ENCODE measurements at regions not wholly inside any gene's neighbourhood (a gene's known extent, or its start where the extent isn't known, plus 50 kb on each side); places are given as distances from the start of the nearest gene placed in this dataset.

- H3K36me3 ChIP-seq = no peaks in the 10 kb centered on the region
- no peak overlapping the region for H3K4me3 ChIP-seq
- no peaks in the 10 kb centered on the region for H3K9me3 ChIP-seq (replicated peaks)
- H3K27me3 ChIP-seq (ENCODE audit: low read depth) = no peaks in the 10 kb centered on the region
- DNase-seq = no peak
- H3K27ac ChIP-seq (replicated peaks) = no peak overlapping the region
- intact Hi-C loops (cut with micrococcal nuclease) = no loop called here
- TF ChIP-seq CTCF (IDR thresholded peaks at IDR 0.05; ENCODE audit: borderline replicate concordance) = no peak
- no peaks in the 10 kb centered on the region for H3K4me1 ChIP-seq
These were observed 279.2 kb upstream of the CNR1 start for GRCh38 chr6:88445188-88445965.

- Histone ChIP-seq H3K9me3 (replicated peaks) (no peaks in the 10 kb centered on the region), H3K27ac (replicated peaks) (no peak overlapping the region), H3K4me3 (no peak overlapping the region), H3K27me3 (ENCODE audit: low read depth) (no peaks in the 10 kb centered on the region), H3K36me3 (no peaks in the 10 kb centered on the region), H3K4me1 (no peaks in the 10 kb centered on the region)
- TF ChIP-seq CTCF (IDR thresholded peaks at IDR 0.05; ENCODE audit: borderline replicate concordance) = no peak
- DNase-seq = no peak
- intact Hi-C loops (cut with micrococcal nuclease) = no loop called here
These were observed 277.4 kb upstream of the CNR1 start for GRCh38 chr6:88443554-88443953.

- H3K27ac ChIP-seq (replicated peaks) = no peak overlapping the region
- no peaks in the 10 kb centered on the region for H3K36me3 ChIP-seq
- H3K9me3 ChIP-seq (replicated peaks) = no peaks in the 10 kb centered on the region
- intact Hi-C loops (cut with micrococcal nuclease) = no loop called here
- TF ChIP-seq CTCF (IDR thresholded peaks at IDR 0.05; ENCODE audit: borderline replicate concordance) = no peak
- no peaks in the 10 kb centered on the region for H3K27me3 ChIP-seq (ENCODE audit: low read depth)
- no peaks in the 10 kb centered on the region for H3K4me1 ChIP-seq
- no peak for DNase-seq
- no peak overlapping the region for H3K4me3 ChIP-seq
These were observed 276.6 kb upstream of the CNR1 start for GRCh38 chr6:88442737-88443136.

GRCh38 chr6:88441346-88441745 is 275.2 kb upstream of the CNR1 start:
- Histone ChIP-seq H3K27ac (replicated peaks) (no peak overlapping the region), H3K36me3 (no peaks in the 10 kb centered on the region), H3K27me3 (ENCODE audit: low read depth) (no peaks in the 10 kb centered on the region), H3K9me3 (replicated peaks) (no peaks in the 10 kb centered on the region), H3K4me1 (no peaks in the 10 kb centered on the region), H3K4me3 (no peak overlapping the region)
- no peak for DNase-seq
- TF ChIP-seq CTCF (IDR thresholded peaks at IDR 0.05; ENCODE audit: borderline replicate concordance) = no peak
- intact Hi-C loops (cut with micrococcal nuclease) = no loop called here

- Histone ChIP-seq H3K4me1 (no peaks in the 10 kb centered on the region), H3K9me3 (replicated peaks) (no peaks in the 10 kb centered on the region), H3K27me3 (ENCODE audit: low read depth) (no peaks in the 10 kb centered on the region), H3K27ac (replicated peaks) (no peak overlapping the region), H3K36me3 (no peaks in the 10 kb centered on the region), H3K4me3 (no peak overlapping the region)
- TF ChIP-seq CTCF (IDR thresholded peaks at IDR 0.05; ENCODE audit: borderline replicate concordance) = no peak
- DNase-seq = no peak
- intact Hi-C loops (cut with micrococcal nuclease) = no loop called here
These were observed 261.9 kb upstream of the CNR1 start for GRCh38 chr6:88428068-88428467.

All from left ventricle myocardium inferior (tissue), 1 donor.